ENCODE measurements at regions not wholly inside any gene's neighbourhood (a gene's known extent, or its start where the extent isn't known, plus 50 kb on each side); places are given as distances from the start of the nearest gene placed in this dataset.
A peak's percentile ranks its signal among the peaks of the same experiment; 100 is the strongest.

- no peak for DNase-seq (ENCODE audit: low read depth)
- no peak overlapping the region for H3K4me3 ChIP-seq (ENCODE audit: low read depth, low read length)
- TF ChIP-seq, protein P1, sequence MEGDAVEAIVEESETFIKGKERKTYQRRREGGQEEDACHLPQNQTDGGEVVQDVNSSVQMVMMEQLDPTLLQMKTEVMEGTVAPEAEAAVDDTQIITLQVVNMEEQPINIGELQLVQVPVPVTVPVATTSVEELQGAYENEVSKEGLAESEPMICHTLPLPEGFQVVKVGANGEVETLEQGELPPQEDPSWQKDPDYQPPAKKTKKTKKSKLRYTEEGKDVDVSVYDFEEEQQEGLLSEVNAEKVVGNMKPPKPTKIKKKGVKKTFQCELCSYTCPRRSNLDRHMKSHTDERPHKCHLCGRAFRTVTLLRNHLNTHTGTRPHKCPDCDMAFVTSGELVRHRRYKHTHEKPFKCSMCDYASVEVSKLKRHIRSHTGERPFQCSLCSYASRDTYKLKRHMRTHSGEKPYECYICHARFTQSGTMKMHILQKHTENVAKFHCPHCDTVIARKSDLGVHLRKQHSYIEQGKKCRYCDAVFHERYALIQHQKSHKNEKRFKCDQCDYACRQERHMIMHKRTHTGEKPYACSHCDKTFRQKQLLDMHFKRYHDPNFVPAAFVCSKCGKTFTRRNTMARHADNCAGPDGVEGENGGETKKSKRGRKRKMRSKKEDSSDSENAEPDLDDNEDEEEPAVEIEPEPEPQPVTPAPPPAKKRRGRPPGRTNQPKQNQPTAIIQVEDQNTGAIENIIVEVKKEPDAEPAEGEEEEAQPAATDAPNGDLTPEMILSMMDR (conservative IDR thresholded peaks at IDR 0.05; ENCODE audit: low read depth, low read length): no peak
Measured at GRCh38 chr2:235156055-235156454, 204.2 kb downstream of the SH3BP4 start.

DNA sequence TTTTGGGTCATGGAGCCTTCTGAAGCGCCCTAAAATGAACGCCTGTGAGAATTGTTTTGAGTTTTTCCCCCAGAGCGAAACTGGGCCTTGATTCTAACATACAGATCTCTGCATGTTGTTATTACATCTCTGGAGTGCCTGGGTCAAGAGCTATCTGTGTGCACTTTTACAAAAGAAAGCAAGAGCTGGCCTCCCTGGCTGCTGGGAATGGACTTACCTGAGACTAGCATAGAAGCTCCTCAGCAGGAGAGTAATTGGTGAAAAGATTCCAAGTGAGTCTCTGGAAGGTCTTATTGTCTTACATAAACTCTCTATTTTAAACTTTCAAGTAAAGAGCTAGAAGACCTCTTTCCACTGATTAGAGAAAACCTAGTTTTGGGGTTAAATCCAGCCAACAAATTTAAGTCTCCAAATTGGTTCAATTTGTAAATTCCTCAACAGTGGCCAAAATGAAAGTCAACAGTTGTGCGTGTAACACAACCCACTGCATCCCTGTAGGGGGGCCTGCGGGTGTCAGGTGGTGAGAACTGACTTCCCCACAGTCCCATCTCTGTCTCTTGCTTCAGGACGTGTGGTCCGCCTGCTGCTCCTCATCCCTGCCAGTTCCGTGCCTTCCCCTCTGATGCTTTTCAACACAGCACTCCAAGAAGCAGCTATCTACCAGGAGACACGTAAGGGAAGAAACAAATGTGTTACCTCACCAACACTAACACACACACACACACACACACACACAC, 206.1 kb downstream of the SH3BP4 start:
- no peak for DNase-seq (ENCODE audit: low read depth)
- H3K4me3 ChIP-seq (ENCODE audit: low read depth, low read length): no peak overlapping the region
- TF ChIP-seq, protein P1 (conservative IDR thresholded peaks at IDR 0.05; ENCODE audit: low read depth, low read length): no peak

DNA sequence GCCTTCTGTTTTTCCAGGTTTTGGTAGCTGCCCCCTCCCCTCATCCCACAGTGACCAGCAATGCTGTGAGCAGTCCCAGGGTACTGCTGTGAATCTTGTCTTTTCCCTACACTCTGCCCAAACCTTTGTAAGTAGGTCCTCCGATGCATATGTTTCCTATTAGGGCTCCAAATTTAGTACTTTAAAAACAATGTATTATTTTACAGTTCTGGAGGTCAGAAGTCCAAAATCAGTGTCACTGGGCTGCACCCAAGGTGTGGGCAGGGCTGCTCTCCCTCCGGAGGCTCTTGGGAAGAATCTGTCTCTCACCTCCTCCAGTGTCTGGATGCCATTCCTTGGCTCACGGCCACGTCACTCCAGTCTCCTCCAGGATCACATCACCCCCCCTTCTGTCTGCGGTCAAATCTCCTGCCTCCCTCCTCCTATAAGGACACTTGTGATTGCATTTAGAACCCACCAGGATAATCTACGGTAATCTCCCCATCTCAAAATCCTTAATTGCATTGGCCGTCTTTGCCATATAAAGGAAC, 208.5 kb downstream of the SH3BP4 start:
- TF ChIP-seq, protein P1 (conservative IDR thresholded peaks at IDR 0.05; ENCODE audit: low read depth, low read length): no peak
- H3K4me3 ChIP-seq (ENCODE audit: low read depth, low read length): no peak overlapping the region
- no peak for DNase-seq (ENCODE audit: low read depth)

DNA sequence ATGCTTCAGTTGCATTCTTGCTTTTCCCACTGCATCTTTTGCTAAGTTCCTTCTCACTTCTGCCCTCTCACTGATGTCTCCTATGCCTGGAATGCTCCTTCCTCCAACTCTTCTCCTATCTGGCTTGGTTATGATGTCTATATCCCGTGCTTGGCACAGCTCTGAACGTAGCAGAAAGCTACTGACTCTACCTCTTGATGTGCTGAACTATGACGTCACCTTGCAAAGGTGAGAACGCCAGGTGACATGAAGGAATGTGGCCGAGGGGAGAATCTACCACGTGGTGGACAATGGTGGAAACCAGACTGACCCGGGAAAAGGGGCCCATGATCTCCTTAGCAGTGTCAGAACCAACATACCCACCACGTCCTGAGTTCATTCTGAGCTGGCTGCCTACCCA, 209.7 kb downstream of the SH3BP4 start:
- no peak for DNase-seq (ENCODE audit: low read depth)
- H3K4me3 ChIP-seq (ENCODE audit: low read depth, low read length): no peak overlapping the region
- TF ChIP-seq, protein P1 (conservative IDR thresholded peaks at IDR 0.05; ENCODE audit: low read depth, low read length): no peak

- peak; percentile 51 for DNase-seq (ENCODE audit: low read depth)
- TF ChIP-seq, protein P1 (conservative IDR thresholded peaks at IDR 0.05; ENCODE audit: low read depth, low read length): no peak
- H3K4me3 ChIP-seq (ENCODE audit: low read depth, low read length): no peak overlapping the region
Measured at GRCh38 chr2:235162082-235162836, 210.4 kb downstream of the SH3BP4 start.

- DNase-seq (ENCODE audit: low read depth): no peak
- H3K4me3 ChIP-seq (ENCODE audit: low read depth, low read length): no peak overlapping the region
- TF ChIP-seq, protein P1 (conservative IDR thresholded peaks at IDR 0.05; ENCODE audit: low read depth, low read length): no peak
Measured at GRCh38 chr2:235162837-235163197, 211.0 kb downstream of the SH3BP4 start.

All from choroid plexus epithelial cell (primary cell).